Occipital lobe (tissue), 1 donor: ENCODE measurements at regions not wholly inside any gene's neighbourhood (a gene's known extent, or its start where the extent isn't known, plus 50 kb on each side); places are given as distances from the start of the nearest gene placed in this dataset.

Experiments used
- DNase-seq: peaks from one replicate; lab custom pipeline; 2025; lab: John Stamatoyannopoulos, UW

DNA sequence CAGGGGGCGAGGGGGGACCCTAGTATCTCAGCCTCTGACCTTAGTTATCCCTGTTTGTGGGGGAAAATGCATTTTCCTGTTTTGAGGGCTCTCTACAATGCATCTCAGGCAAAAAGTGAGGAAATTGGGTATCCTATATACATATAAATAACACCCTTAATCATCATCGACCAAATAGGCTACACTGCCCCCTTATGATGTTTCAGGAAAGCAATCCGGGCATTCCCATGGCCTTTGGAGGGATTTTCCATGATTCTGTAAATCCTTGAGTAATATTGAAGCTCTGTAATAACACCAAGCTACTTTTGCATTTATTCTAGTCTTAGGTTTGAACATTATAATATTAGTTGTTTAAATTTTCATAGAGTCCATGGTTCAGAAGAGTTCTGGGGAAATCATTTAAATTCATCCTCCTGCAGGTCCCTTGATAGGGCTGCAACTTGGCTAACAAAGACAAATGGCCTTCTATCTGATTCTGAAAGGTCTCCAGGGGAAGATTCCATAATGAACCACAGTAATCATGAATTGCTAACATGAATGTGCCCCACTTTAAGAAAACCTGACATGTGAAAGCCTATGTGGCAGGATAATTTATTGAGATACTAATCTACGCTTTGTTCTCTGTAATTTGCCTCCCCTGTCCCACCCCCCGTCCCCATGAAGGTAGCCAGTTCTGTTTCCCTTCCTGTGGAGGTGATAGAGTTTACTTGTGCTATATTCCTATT, 91.5 kb upstream of the SCOC start:
- DNase-seq = no peak

DNA sequence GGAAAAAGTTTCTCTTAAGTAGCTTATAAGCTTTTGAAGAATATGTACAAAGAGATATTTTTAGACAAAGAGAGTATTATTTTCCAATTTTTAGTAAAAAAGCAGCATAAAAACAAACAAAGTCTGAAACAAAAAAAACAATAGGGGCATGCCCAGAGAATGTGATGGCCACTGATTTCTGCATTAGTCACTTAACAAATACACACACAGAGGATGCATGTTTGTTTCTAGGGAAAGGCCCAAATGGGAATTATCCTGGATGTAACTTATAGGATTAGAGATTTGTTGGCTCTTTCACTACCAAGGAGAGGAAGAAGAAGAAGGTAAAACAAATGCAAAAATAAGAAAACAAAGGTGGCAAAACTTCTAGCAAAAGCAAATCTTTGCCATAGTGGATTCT, 95.9 kb upstream of the SCOC start:
- DNase-seq = no peak

DNA sequence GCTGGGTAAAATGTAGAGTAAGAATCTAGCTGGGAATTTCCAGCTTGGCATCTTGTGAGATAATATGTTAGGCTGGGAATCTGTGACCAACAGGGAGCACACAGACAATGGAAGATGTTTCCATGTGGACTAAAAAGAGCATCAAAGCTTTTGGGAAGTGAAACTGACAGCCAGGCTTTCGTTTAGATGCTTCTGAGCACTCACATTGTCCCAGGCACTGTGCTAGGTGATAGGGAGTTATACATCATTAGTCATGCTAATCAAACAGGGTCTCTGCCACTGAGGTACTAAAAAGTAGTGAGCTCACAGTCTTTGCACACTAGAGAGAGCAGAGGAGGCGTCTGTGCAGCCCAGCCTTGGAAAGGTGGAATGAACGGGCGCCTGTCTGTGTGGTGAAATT, 101.9 kb upstream of the SCOC start:
- DNase-seq = no peak

DNA sequence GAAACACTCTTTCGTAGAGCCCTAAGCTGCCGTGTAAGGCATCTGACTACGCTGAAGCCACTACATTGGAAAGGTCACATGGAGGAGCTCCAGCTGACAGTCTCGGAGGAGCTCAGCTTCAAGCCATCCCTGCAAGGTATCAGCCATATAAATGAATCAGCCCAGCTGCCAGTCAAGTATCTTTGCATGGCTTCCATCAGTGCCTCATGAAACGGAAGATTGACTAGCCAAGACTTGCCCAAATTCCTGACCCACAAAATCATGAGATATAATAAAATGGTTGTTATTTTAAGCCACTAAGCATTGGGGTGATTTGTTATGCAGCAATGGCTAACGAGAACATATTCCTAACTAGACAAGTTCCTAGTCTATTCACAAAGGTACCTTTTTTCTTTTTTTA, 104.1 kb upstream of the SCOC start:
- DNase-seq = no peak

DNA sequence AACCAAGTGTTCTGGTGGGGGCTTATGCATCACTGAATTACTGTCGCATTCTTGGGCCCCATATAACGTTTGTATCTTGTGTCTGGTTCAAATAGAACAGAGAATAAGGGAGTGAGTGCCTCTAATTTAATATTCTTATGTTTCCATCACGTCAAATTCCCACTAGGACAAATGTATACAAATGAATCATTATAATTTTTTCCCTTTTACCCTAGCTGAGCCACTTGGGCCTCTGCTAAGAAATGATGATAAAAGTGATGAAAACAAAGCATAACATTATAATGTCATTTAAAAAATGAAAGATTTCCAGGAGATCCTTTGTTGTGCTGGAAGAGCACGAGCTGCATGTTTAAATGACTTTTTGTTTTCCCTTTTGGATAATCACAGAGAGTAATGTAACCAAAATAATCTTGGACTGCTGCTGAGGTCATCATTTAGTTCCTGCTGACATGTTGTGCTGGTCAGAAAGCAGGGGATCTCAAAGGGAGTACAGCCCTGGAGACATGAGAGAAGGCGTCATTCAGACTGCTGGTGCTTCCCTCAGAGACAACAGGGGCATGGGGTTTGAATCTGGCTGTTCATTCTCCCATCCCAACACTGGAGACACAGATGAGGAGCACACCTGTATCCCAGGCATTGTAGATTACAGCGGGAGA, 105.1 kb upstream of the SCOC start:
- no peak for DNase-seq

- DNase-seq = no peak
Measured at GRCh38 chr4:140267576-140267975, 105.9 kb upstream of the SCOC start.

DNA sequence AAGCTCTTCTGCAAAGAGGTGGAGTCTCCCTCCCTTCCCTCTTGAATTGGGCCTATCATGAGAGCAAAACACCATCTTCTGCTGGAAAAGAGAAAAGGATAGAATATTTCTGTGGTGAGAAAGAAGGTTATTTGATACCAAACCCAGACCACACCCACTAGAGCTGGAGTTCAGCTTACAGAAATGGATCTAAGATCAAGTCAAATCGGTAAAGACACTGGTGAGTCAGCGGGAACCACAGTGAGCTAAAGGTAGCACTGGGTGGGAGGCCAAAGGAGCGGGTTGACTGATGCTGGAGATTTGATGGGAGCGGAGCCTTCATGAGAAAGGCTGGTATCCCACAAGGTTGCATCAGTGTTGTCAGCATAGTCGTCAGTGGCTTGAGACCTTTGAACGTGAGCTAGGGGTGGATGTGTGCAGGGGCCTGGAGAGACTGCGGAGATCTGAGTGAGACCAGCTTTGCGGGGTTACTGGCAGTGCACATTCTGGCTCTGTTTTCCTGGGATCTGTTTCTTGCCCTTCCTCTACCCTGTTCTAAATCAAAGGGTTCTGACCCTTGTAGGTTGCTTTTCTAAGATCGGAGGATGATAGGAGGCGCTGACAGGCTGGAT, 106.4 kb upstream of the SCOC start:
- no peak for DNase-seq

GRCh38 chr4:140260227-140260626, 106.2 kb upstream of the MAML3 start:
- DNase-seq = no peak

- no peak for DNase-seq
Measured at GRCh38 chr4:140258476-140258875, 104.5 kb upstream of the MAML3 start.

DNA sequence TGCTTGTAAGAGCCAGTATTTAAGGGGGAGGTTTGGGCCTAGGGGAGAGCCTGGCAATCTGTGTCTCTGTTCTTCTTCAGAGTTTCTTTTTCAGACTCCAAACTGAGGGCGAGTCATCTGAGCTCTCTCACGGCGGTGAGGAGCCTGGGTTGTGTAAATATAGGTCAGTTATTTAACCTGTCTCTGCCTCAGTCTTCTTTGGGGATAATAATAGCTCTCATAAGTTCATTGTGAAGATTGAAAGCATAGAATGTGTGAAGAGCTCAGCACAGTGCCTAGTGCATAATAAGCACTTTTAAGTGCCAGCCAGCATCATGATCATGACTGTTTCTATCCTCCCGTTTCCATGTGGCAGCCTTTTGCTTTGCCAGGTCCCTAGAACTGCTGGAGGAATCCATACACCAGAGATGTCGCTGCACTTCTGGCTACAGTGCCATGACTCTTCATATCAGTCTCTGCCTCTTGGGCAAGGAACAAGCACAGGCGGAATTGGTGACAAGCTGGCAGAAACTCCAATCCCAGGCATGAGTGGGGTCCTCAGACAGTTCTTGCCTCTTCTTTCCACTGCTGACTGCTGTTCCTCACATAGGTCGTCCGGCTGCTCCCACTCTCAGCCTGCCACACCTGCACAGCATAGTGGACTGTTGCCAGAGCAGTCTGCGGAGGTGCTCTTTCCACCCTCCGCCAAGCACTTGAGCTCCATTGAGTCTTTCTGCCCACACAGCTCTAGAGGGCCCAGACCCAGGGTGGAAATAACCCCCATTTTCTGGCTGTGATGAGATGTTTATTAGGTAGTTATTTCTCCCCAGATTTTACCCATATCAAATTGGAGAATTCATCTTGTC, 103.7 kb upstream of the MAML3 start:
- DNase-seq = no peak

DNA sequence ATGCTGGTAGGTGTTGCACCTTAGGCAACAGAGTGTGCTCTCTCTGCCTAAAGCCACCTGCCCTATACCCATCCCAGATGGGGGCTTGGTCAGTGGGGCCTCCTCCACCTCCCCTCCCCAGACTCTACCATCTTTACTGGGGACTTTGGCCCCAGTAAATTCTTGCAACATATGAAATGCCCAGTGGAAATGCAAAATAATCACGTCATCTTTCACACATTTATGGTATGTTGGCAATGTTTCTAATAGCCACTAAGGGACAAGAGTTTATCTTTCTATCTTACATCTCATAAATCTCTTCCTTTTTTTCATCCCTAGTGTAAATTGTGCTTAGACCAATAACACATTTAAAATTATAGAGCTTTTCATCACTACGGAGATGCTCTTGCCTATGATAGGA, 103.0 kb upstream of the MAML3 start:
- DNase-seq = no peak

DNA sequence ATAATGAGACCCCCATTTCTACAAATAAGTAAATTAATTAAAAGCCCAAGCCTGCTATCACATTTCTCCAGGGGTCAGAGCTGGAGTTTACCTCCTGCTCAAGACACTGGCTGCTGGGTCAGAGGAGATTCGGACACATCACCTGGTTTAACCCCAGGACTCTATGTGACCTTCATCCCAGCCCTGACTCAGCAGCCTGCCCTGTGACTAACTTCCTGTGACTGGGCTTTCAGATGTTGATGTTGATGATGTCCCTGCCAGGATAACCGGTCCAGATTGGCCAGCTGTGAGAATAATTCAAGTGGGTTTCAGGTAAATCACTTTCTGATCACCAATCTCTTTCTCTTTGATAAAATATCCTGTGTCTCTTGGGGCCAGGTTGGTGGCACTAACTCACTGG, 102.4 kb upstream of the MAML3 start:
- no peak for DNase-seq

DNA sequence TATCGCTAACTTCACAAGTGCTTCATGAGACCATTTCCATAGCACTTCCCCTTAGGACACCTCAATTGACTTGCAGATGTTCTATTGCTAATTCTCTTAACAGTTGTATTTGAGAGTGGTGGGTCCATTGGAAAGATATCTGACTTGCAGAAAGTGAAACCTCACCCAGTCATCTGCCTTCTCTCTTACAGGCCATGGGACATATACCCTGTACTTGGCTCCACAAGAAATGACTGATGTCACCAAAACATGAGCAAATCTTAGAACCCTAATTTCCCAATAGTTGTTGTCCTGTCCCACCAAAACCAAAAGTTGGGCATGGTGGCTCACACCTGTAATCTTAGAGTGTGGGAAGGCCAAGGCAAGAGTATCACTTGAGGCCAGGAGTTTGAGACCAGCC, 101.9 kb upstream of the MAML3 start:
- DNase-seq = no peak

DNA sequence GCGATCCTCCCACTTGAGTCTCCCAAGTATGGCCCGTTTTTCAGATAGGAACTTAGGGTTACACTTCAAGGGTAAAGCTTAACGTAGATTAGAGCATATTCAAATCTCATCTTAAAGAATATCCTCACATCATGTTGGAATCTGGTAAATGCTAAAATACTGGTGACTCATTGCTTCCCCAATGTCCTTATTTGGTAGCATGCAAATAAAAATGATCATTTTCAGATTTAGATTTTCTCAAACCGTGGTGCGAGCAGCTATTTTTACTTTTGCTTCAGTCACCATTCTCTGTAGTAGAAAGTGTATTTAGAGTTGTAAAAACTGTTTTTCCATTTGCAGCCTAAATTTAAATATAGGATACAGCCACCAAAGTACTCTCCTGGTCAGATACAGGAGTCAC, 101.5 kb upstream of the MAML3 start:
- DNase-seq = no peak

DNA sequence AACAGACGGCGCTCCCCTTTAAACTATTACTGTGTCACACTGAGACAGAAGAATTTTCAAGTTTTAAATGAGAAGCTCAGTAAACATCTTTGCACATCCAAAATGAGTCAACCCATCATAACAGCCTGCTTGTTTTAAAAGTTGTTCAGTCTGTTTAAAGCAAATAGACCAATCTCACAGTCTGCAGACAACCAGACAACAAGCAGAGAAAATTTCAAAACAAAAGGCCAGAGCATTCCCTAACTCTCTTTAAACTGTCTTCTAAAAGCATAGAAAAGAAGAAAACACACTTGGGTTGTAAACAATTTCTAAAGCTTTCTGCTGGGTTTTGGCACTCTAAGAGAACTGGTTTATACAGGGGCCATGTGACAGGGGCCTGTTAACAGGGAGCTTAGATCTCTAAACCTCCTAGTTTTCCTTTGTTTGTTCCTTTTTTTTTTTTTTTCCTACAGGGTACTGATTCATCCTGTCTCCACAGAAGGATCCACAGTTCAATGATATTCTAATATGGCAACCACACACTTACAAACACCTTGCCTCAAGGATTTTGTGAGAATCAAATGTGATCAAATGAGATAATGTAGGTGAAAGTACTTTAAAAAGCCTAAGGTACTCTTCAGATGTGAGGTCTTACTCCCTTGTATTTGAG, 100.8 kb upstream of the MAML3 start:
- DNase-seq = no peak

DNA sequence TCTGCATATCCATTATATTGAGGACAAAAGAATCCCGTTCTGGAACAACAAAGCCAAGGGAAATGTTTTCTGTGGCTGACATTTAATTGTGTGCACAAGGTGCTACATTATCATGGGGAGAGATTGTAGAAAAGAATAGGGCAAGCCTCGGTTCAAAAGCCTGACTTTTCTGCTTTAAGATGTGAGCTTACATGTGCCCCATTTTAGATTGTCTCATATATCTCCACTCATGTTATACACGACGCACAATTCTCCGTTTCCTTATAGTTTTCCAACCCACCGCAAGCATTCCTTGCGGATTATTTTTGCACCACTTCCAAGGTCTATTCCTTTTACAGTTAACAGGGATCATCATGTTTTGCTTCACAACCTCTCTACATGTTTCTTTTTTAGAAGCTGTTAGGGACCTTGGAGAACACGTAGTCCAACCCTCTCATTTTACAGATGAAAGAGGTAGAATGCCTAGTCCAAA, 99.6 kb upstream of the MAML3 start:
- no peak for DNase-seq

- DNase-seq = peak; percentile 66
Measured at GRCh38 chr4:140252742-140253555, 99.0 kb upstream of the MAML3 start.

- DNase-seq = no peak
Measured at GRCh38 chr4:140252141-140252741, 98.3 kb upstream of the MAML3 start.

DNA sequence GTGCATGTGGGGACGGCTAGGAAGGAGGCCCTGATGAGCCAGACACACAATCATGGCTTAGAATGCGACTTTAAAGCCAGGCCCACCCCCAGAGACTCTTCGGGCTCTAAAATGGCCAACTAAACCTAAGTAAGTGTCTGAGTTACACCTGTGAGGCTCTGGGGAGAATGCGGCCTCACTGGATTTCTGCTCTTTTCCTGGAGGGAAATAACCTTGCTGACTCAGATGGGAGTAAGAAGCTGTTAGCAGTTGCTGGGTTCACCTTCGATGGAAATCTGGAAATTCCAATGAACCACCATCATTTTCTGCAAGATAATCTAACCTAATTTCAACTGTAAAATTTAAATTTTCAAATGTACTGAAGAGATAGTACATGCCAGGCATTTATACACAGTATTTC, 97.6 kb upstream of the MAML3 start:
- no peak for DNase-seq

DNA sequence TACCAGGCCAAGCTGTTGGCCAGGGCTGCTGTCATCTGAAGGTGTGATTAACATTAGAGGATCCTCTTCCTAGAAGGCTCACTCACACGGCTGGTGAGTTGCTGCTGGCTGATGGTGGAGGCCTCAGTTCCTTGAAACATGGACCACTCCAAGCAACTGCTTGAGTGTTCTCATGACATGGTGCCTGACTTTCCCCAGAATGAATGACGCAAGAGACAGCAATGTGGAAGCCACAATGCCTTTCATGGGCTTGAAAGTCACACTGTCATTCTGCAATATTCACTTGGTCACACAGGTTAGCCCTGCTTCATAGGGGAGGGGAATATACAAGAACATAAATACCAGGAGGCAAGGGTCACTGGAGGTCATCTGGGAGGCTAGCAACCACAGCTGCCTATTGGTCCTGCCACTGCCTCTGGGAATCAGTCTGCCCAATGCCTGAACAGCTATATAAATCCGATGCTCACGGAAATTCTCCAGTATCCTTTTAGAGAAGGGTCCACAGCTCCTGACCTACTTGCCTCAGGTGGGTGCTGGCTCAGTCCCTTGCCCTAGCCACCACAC, 97.1 kb upstream of the MAML3 start:
- no peak for DNase-seq
